CD8-positive, alpha-beta memory T cell (primary cell): ENCODE measurements at regions not wholly inside any gene's neighbourhood (a gene's known extent, or its start where the extent isn't known, plus 50 kb on each side); places are given as distances from the start of the nearest gene placed in this dataset.

Source experiments
- CTCF ChIA-PET: fragments of 350-600 bp; sonication (Branson Sonifier 250); formaldehyde crosslinking; loops from one replicate; lab custom pipeline; 2021; ENCODE audit warnings: antibody characterized with exemption; lab: Charles Lee
- POLR2A ChIA-PET: fragments of 350-600 bp; sonication (Branson Sonifier 250); formaldehyde crosslinking; loops from one replicate; lab custom pipeline; 2021; ENCODE audit warnings: antibody characterized with exemption; lab: Charles Lee
- DNase-seq, 5 donors: peaks; one replicate each; pipeline versions ENCODE4 v3.0.0 to v3.0.0-alpha.2; 2020 to 2022; ENCODE audit warnings: mixed read lengths in 1 of 5
- H3K27ac ChIP-seq: one replicate; pipeline ENCODE4 v1.7.0; 2013; ENCODE audit warnings: low read depth, mild to moderate bottlenecking, low read length, moderate library complexity
- H3K27me3 ChIP-seq: 2 replicates; pipeline ENCODE4 v1.7.0; 2013; ENCODE audit warnings: low read length, mild to moderate bottlenecking; ENCODE audit not compliant: insufficient read depth, poor library complexity, severe bottlenecking
- H3K36me3 ChIP-seq: 2 replicates; pipeline ENCODE4 v1.7.0; 2013; ENCODE audit warnings: mild to moderate bottlenecking, low read length, moderate library complexity; ENCODE audit not compliant: insufficient read depth
- H3K4me1 ChIP-seq: 2 replicates; pipeline ENCODE4 v1.7.0; 2013; ENCODE audit warnings: mild to moderate bottlenecking, low read length, moderate library complexity; ENCODE audit not compliant: insufficient read depth
- H3K4me3 ChIP-seq: 2 replicates; pipeline ENCODE4 v1.7.0; 2013; ENCODE audit warnings: mild to moderate bottlenecking, low read length
- H3K9me3 ChIP-seq: 2 replicates; pipeline ENCODE4 v1.7.0; 2013; ENCODE audit warnings: mild to moderate bottlenecking, low read length
- H3K27ac Mint-ChIP-seq, 8 donors: one replicate each; pipeline ENCODE4 v1.8.0; 2020 to 2021; ENCODE audit warnings: mixed read lengths in 8 of 8, mild to moderate bottlenecking in 6 of 8, inconsistent platforms in 3 of 8, moderate library complexity in 3 of 8
- H3K27me3 Mint-ChIP-seq, 2 donors: one replicate each; pipeline ENCODE4 v1.8.0; 2020 to 2021; ENCODE audit warnings: mixed read lengths in 2 of 2, mild to moderate bottlenecking in 1 of 2, moderate library complexity in 1 of 2
- H3K36me3 Mint-ChIP-seq, 3 donors: one replicate each; pipeline ENCODE4 v1.8.0; 2020 to 2021; ENCODE audit warnings: mixed read lengths in 3 of 3, inconsistent platforms in 1 of 3, mild to moderate bottlenecking in 1 of 3
- H3K4me1 Mint-ChIP-seq, 3 donors: one replicate each; pipeline ENCODE4 v1.8.0; 2020 to 2021; ENCODE audit warnings: mixed read lengths in 3 of 3, inconsistent platforms in 1 of 3, mild to moderate bottlenecking in 1 of 3
- H3K4me3 Mint-ChIP-seq, 7 donors: one replicate each; pipeline ENCODE4 v1.8.0; 2020 to 2021; ENCODE audit warnings: mixed read lengths in 7 of 7, mild to moderate bottlenecking in 6 of 7, moderate library complexity in 4 of 7, inconsistent platforms in 2 of 7
- H3K9me3 Mint-ChIP-seq, 5 donors: one replicate each; pipeline ENCODE4 v1.8.0; 2020 to 2022; ENCODE audit warnings: mixed read lengths in 5 of 5, mild to moderate bottlenecking in 3 of 5, moderate library complexity in 2 of 5, inconsistent platforms in 1 of 5

- Mint-ChIP-seq H3K4me3 (no peak overlapping the region), H3K27ac (no peak overlapping the region), H3K27me3 (no peaks in the 10 kb centered on the region), H3K9me3 (peaks cover 0 to 4% (median 0%) of the 10 kb centered on the region in 5 donors), H3K4me1 (no peaks in the 10 kb centered on the region), H3K36me3 (no peaks in the 10 kb centered on the region)
- no peak overlapping the region for H3K4me3 ChIP-seq
- POLR2A ChIA-PET: no interaction called here
- no peaks in the 10 kb centered on the region for H3K4me1 ChIP-seq
- no peaks in the 10 kb centered on the region for H3K9me3 ChIP-seq
- CTCF ChIA-PET: no interaction called here
- no peak overlapping the region for H3K27ac ChIP-seq
- no peaks in the 10 kb centered on the region for H3K36me3 ChIP-seq
- no peaks in the 10 kb centered on the region for H3K27me3 ChIP-seq
- DNase-seq: no peak
These were observed 179.2 kb upstream of the HSF2 start for GRCh38 chr6:122220254-122220653.

- Mint-ChIP-seq H3K4me3 (no peak overlapping the region), H3K36me3 (no peaks in the 10 kb centered on the region), H3K27ac (no peak overlapping the region), H3K27me3 (no peaks in the 10 kb centered on the region), H3K4me1 (no peaks in the 10 kb centered on the region), H3K9me3 (peaks cover 0 to 3% (median 0%) of the 10 kb centered on the region in 5 donors)
- no peaks in the 10 kb centered on the region for H3K27me3 ChIP-seq
- H3K4me3 ChIP-seq: no peak overlapping the region
- no peak overlapping the region for H3K27ac ChIP-seq
- H3K9me3 ChIP-seq: no peaks in the 10 kb centered on the region
- H3K36me3 ChIP-seq: no peaks in the 10 kb centered on the region
- H3K4me1 ChIP-seq: no peaks in the 10 kb centered on the region
- ChIA-PET POLR2A (no interaction called here), CTCF (no interaction called here)
- DNase-seq: no peak
These were observed 176.7 kb upstream of the HSF2 start for GRCh38 chr6:122222761-122223160.

GRCh38 chr6:122223251-122223650, 176.2 kb upstream of the HSF2 start:
- no peak overlapping the region for H3K27ac Mint-ChIP-seq
- no peaks in the 10 kb centered on the region for H3K36me3 Mint-ChIP-seq
- H3K27me3 Mint-ChIP-seq: no peaks in the 10 kb centered on the region
- no peaks in the 10 kb centered on the region for H3K36me3 ChIP-seq
- POLR2A ChIA-PET: no interaction called here
- peaks cover 0 to 3% (median 0%) of the 10 kb centered on the region in 5 donors for H3K9me3 Mint-ChIP-seq
- no peaks in the 10 kb centered on the region for H3K4me1 ChIP-seq
- H3K27me3 ChIP-seq: no peaks in the 10 kb centered on the region
- no peak for DNase-seq
- CTCF ChIA-PET: no interaction called here
- H3K4me3 ChIP-seq: no peak overlapping the region
- no peak overlapping the region for H3K4me3 Mint-ChIP-seq
- no peaks in the 10 kb centered on the region for H3K4me1 Mint-ChIP-seq
- H3K9me3 ChIP-seq: no peaks in the 10 kb centered on the region
- H3K27ac ChIP-seq: no peak overlapping the region

- no peak overlapping the region for H3K4me3 Mint-ChIP-seq
- no peak for DNase-seq
- Histone ChIP-seq H3K36me3 (no peaks in the 10 kb centered on the region), H3K27me3 (no peaks in the 10 kb centered on the region), H3K4me1 (no peaks in the 10 kb centered on the region), H3K9me3 (no peaks in the 10 kb centered on the region), H3K4me3 (no peak overlapping the region), H3K27ac (no peak overlapping the region)
- H3K36me3 Mint-ChIP-seq: no peaks in the 10 kb centered on the region
- no peaks in the 10 kb centered on the region for H3K27me3 Mint-ChIP-seq
- H3K9me3 Mint-ChIP-seq: peaks cover 3 to 17% (median 9%) of the 10 kb centered on the region in 5 donors
- H3K4me1 Mint-ChIP-seq: no peaks in the 10 kb centered on the region
- POLR2A ChIA-PET: no interaction called here
- CTCF ChIA-PET: no interaction called here
- no peak overlapping the region for H3K27ac Mint-ChIP-seq
These were observed 160.6 kb upstream of the HSF2 start for GRCh38 chr6:122238861-122239260.

GRCh38 chr6:122246906-122247658, 152.4 kb upstream of the HSF2 start:
- no peak overlapping the region for H3K27ac ChIP-seq
- H3K36me3 Mint-ChIP-seq: no peaks in the 10 kb centered on the region
- H3K36me3 ChIP-seq: no peaks in the 10 kb centered on the region
- no peak overlapping the region for H3K27ac Mint-ChIP-seq
- no peaks in the 10 kb centered on the region for H3K27me3 ChIP-seq
- no peaks in the 10 kb centered on the region for H3K9me3 ChIP-seq
- H3K27me3 Mint-ChIP-seq: no peaks in the 10 kb centered on the region
- H3K4me3 Mint-ChIP-seq: no peak overlapping the region
- H3K4me1 Mint-ChIP-seq: no peaks in the 10 kb centered on the region
- POLR2A ChIA-PET: no interaction called here
- DNase-seq: no peak
- CTCF ChIA-PET: no interaction called here
- peaks cover 0 to 13% (median 11%) of the 10 kb centered on the region in 5 donors for H3K9me3 Mint-ChIP-seq
- no peak overlapping the region for H3K4me3 ChIP-seq
- H3K4me1 ChIP-seq: no peaks in the 10 kb centered on the region

- no peaks in the 10 kb centered on the region for H3K27me3 ChIP-seq
- no peaks in the 10 kb centered on the region for H3K9me3 ChIP-seq
- Mint-ChIP-seq H3K4me3 (no peak overlapping the region), H3K27ac (no peak overlapping the region), H3K27me3 (no peaks in the 10 kb centered on the region), H3K4me1 (no peaks in the 10 kb centered on the region), H3K36me3 (no peaks in the 10 kb centered on the region), H3K9me3 (peaks cover 0 to 11% (median 8%) of the 10 kb centered on the region in 5 donors)
- no peak overlapping the region for H3K27ac ChIP-seq
- CTCF ChIA-PET: no interaction called here
- no peak for DNase-seq
- POLR2A ChIA-PET: no interaction called here
- no peak overlapping the region for H3K4me3 ChIP-seq
- no peaks in the 10 kb centered on the region for H3K4me1 ChIP-seq
- H3K36me3 ChIP-seq: no peaks in the 10 kb centered on the region
These were observed 151.3 kb upstream of the HSF2 start for GRCh38 chr6:122248001-122248669.

- Mint-ChIP-seq H3K4me3 (no peak overlapping the region), H3K9me3 (peaks cover 0 to 4% (median 2%) of the 10 kb centered on the region in 5 donors), H3K4me1 (no peaks in the 10 kb centered on the region), H3K27ac (no peak overlapping the region), H3K36me3 (no peaks in the 10 kb centered on the region), H3K27me3 (no peaks in the 10 kb centered on the region)
- no peaks in the 10 kb centered on the region for H3K4me1 ChIP-seq
- H3K9me3 ChIP-seq: no peaks in the 10 kb centered on the region
- POLR2A ChIA-PET: no interaction called here
- H3K36me3 ChIP-seq: no peaks in the 10 kb centered on the region
- DNase-seq: no peak
- no peak overlapping the region for H3K27ac ChIP-seq
- no peaks in the 10 kb centered on the region for H3K27me3 ChIP-seq
- no peak overlapping the region for H3K4me3 ChIP-seq
- CTCF ChIA-PET: no interaction called here
These were observed 150.6 kb upstream of the HSF2 start for GRCh38 chr6:122248844-122249243.

- no peaks in the 10 kb centered on the region for H3K27me3 ChIP-seq
- H3K36me3 ChIP-seq: no peaks in the 10 kb centered on the region
- no peak overlapping the region for H3K4me3 ChIP-seq
- H3K4me1 Mint-ChIP-seq: no peaks in the 10 kb centered on the region
- H3K9me3 ChIP-seq: no peaks in the 10 kb centered on the region
- CTCF ChIA-PET: no interaction called here
- H3K27ac ChIP-seq: no peak overlapping the region
- no peaks in the 10 kb centered on the region for H3K36me3 Mint-ChIP-seq
- H3K27me3 Mint-ChIP-seq: no peaks in the 10 kb centered on the region
- peaks cover 0 to 10% (median 0%) of the 10 kb centered on the region in 5 donors for H3K9me3 Mint-ChIP-seq
- H3K4me1 ChIP-seq: no peaks in the 10 kb centered on the region
- DNase-seq: no peak
- POLR2A ChIA-PET: no interaction called here
- H3K4me3 Mint-ChIP-seq: no peak overlapping the region
- H3K27ac Mint-ChIP-seq: no peak overlapping the region
These were observed 140.6 kb upstream of the HSF2 start for GRCh38 chr6:122258839-122259238.
